HCT116 (cell line): ENCODE measurements at regions not wholly inside any gene's neighbourhood (a gene's known extent, or its start where the extent isn't known, plus 50 kb on each side); places are given as distances from the start of the nearest gene placed in this dataset.

Experiments
- ATAC-seq: fragments of 200-7000 bp; cut with Tn5 transposase; 2 replicates; pipeline ENCODE4 v1.9.1; 2020; ENCODE audit warnings: mild to moderate bottlenecking, moderate library complexity
- BruUV-seq: library from RNA; stranded (reverse); fragments of 400-500 nt; replicated peaks from 2 replicates; lab custom pipeline; 2021; lab: Mats Ljungman, UMichigan
- CTCF ChIA-PET: fragments of 300-600 bp; sonication (Branson Sonifier 250); formaldehyde crosslinking; loops from one replicate; lab custom pipeline; 2021; ENCODE audit warnings: antibody characterized with exemption; lab: Charles Lee
- POLR2A ChIA-PET: fragments of 300-600, 350-600 bp; sonication (Branson Sonifier 250); formaldehyde crosslinking; loops from one replicate; lab custom pipeline; 2021; ENCODE audit warnings: antibody characterized with exemption; lab: Charles Lee
- RAD21 ChIA-PET, 2 experiments: fragments of 300-600 bp; sonication (Branson Sonifier 250); formaldehyde crosslinking; loops; one replicate each; lab custom pipeline; 2023; ENCODE audit warnings: low total read pairs in 2 of 2; ENCODE audit not compliant: uncharacterized antibody in 2 of 2, unreplicated experiment in 2 of 2, low non-redundant PET in 1 of 2; lab: Charles Lee
- DNase-seq: peaks from one replicate; pipeline ENCODE4 v3.0.0-alpha.2; 2010; ENCODE audit warnings: low read depth, low spot score
- H2AFZ ChIP-seq: fragments of 200-600 bp; shearing (Covaris generic), sonication (generic); 2 replicates; pipeline ENCODE4 v1.6.1; 2017; ENCODE audit warnings: low read depth, mixed run types, mixed read lengths, antibody characterized with exemption, low read length; ENCODE audit not compliant: poor library complexity, severe bottlenecking
- H3K27ac ChIP-seq: 2 replicates; pipeline ENCODE4 v1.5.1; 2012; ENCODE audit warnings: low read depth, low read length
- H3K27me3 ChIP-seq: fragments of 200-600 bp; sonication (generic); 2 replicates; pipeline ENCODE4 v1.6.1; 2016; ENCODE audit warnings: mixed run types, low read length, mixed read lengths; ENCODE audit not compliant: insufficient read depth
- H3K36me3 ChIP-seq, 2 experiments: fragments of 200-500 bp in 1 of 2; fragments of 200-600 bp in 1 of 2; sonication (Bioruptor generic) in 1 of 2; sonication (generic) in 1 of 2; 2 replicates each; pipeline versions ENCODE4 v1.5.1 to v1.6.1; 2014 to 2016; ENCODE audit warnings: low read length in 2 of 2, inconsistent platforms in 1 of 2, mixed read lengths in 1 of 2, mixed run types in 1 of 2; ENCODE audit not compliant: insufficient read depth in 2 of 2, control insufficient read depth in 1 of 2
- H3K4me1 ChIP-seq, 2 experiments: fragments of 200-600 bp in 1 of 2; sonication (generic) in 1 of 2; 2 replicates each; pipeline versions ENCODE4 v1.5.1 to v1.6.1; 2012 to 2017; ENCODE audit warnings: low read length in 2 of 2, inconsistent platforms in 1 of 2, mild to moderate bottlenecking in 1 of 2, mixed read lengths in 1 of 2, mixed run types in 1 of 2, moderate library complexity in 1 of 2; ENCODE audit not compliant: insufficient read depth in 2 of 2, control insufficient read depth in 1 of 2
- H3K4me2 ChIP-seq: fragments of 200-600 bp; sonication (generic); 2 replicates; pipeline ENCODE4 v1.6.1; 2017; ENCODE audit warnings: mixed run types, low read length, mixed read lengths
- H3K4me3 ChIP-seq, 2 experiments: fragments of 200-600 bp in 1 of 2; sonication (generic) in 1 of 2; replicated peaks in 1 of 2; 2 replicates each; pipeline ENCODE4 v1.5.1; 2011 to 2016; ENCODE audit warnings: low read length in 2 of 2, control low read depth in 1 of 2, low read depth in 1 of 2, mild to moderate bottlenecking in 1 of 2, mixed read lengths in 1 of 2, mixed run types in 1 of 2
- H3K79me2 ChIP-seq: fragments of 200-600 bp; sonication (generic); 2 replicates; pipeline ENCODE4 v1.6.1; 2017; ENCODE audit warnings: mild to moderate bottlenecking, mixed run types, low read length, moderate library complexity, mixed read lengths; ENCODE audit not compliant: insufficient read depth
- H3K9ac ChIP-seq: fragments of 200-600 bp; sonication (generic); 2 replicates; pipeline ENCODE4 v1.6.1; 2016; ENCODE audit warnings: low read length, mixed read lengths
- H3K9me2 ChIP-seq: fragments of 200-600 bp; sonication (generic), shearing (Covaris generic); 2 replicates; pipeline ENCODE4 v1.6.1; 2017; ENCODE audit warnings: mixed run types, mild to moderate bottlenecking, moderate library complexity; ENCODE audit not compliant: insufficient read depth
- H3K9me3 ChIP-seq, 2 experiments: fragments of 200-500 bp in 1 of 2; fragments of 200-600 bp in 1 of 2; sonication (Bioruptor generic) in 1 of 2; sonication (generic) in 1 of 2; 2 replicates each; pipeline ENCODE4 v1.6.1; 2014 to 2017; ENCODE audit warnings: low read length in 2 of 2, mixed read lengths in 2 of 2, inconsistent platforms in 1 of 2, low read depth in 1 of 2, mild to moderate bottlenecking in 1 of 2, mixed run types in 1 of 2, moderate library complexity in 1 of 2; ENCODE audit not compliant: control insufficient read depth in 1 of 2, insufficient read depth in 1 of 2
- H4K20me1 ChIP-seq: fragments of 200-600 bp; sonication (generic), shearing (Covaris generic); 2 replicates; pipeline ENCODE4 v1.6.1; 2017; ENCODE audit warnings: mixed run types, mild to moderate bottlenecking, moderate library complexity; ENCODE audit not compliant: insufficient read depth
- CBX3 ChIP-seq: IDR thresholded peaks from 2 replicates; pipeline ENCODE4 v1.6.1; 2012; ENCODE audit warnings: low read depth
- CEBPB ChIP-seq: IDR thresholded peaks from 2 replicates; pipeline ENCODE4 v1.6.1; 2012; ENCODE audit warnings: low read depth
- EGR1 ChIP-seq: IDR thresholded peaks from 2 replicates; pipeline ENCODE4 v1.6.1; 2012; ENCODE audit warnings: low read depth
- ELF1 ChIP-seq: IDR thresholded peaks from 2 replicates; pipeline ENCODE4 v1.6.1; 2012; ENCODE audit warnings: low read depth, borderline replicate concordance
- EZH2 ChIP-seq: fragments of 200-600 bp; sonication (generic); IDR thresholded peaks from 2 replicates; pipeline ENCODE4 v1.6.1; 2017; ENCODE audit warnings: antibody characterized with exemption, mixed run types
- EZH2phosphoT487 ChIP-seq: fragments of 200-600 bp; IDR thresholded peaks from 2 replicates; pipeline ENCODE4 v1.6.1; 2018; ENCODE audit warnings: antibody characterized with exemption, borderline replicate concordance
- JUND ChIP-seq: IDR thresholded peaks from 2 replicates; pipeline ENCODE4 v1.6.1; 2012
- POLR2A ChIP-seq: IDR thresholded peaks from 2 replicates; pipeline ENCODE4 v1.7.0; 2011; ENCODE audit warnings: borderline replicate concordance; ENCODE audit not compliant: insufficient read depth, insufficient read length; ENCODE audit errors: extremely low read depth
- POLR2AphosphoS5 ChIP-seq: IDR thresholded peaks from 2 replicates; pipeline ENCODE4 v1.6.1; 2011; ENCODE audit warnings: mild to moderate bottlenecking, low read depth, low read length, moderate library complexity
- SIN3A ChIP-seq: IDR thresholded peaks from 2 replicates; pipeline ENCODE4 v1.6.1; 2012; ENCODE audit warnings: low read depth
- SP1 ChIP-seq: IDR thresholded peaks from 2 replicates; pipeline ENCODE4 v1.6.1; 2012; ENCODE audit warnings: low read depth
- SRF ChIP-seq: IDR thresholded peaks from 2 replicates; pipeline ENCODE4 v1.6.1; 2012; ENCODE audit warnings: low read depth
- TCF7L2 ChIP-seq: IDR thresholded peaks from 2 replicates; pipeline ENCODE4 v1.7.0; 2011; ENCODE audit warnings: borderline replicate concordance, inconsistent platforms; ENCODE audit not compliant: insufficient read depth, insufficient read length; ENCODE audit errors: extremely low read depth
- YY1 ChIP-seq: IDR thresholded peaks from 2 replicates; pipeline ENCODE4 v1.6.1; 2011; ENCODE audit warnings: low read length, low read depth, moderate library complexity, mild to moderate bottlenecking; ENCODE audit not compliant: insufficient replicate concordance; ENCODE audit errors: extremely low read depth
- intact Hi-C: fragments of 100-400 bp; cut with micrococcal nuclease; formaldehyde crosslinking; loops from 2 replicates; pipeline ENCODE4 v1.10.0; 2022
- TF ChIP-seq, protein P1 (sequence below): IDR thresholded peaks from 2 replicates; pipeline ENCODE4 v1.6.1; 2012; ENCODE audit warnings: low read depth
- TF ChIP-seq, protein P2 (sequence below): IDR thresholded peaks from 2 replicates; pipeline ENCODE4 v1.6.1; 2011; ENCODE audit warnings: mild to moderate bottlenecking, low read length, moderate library complexity; ENCODE audit not compliant: insufficient replicate concordance; ENCODE audit errors: extremely low read depth

DNA sequence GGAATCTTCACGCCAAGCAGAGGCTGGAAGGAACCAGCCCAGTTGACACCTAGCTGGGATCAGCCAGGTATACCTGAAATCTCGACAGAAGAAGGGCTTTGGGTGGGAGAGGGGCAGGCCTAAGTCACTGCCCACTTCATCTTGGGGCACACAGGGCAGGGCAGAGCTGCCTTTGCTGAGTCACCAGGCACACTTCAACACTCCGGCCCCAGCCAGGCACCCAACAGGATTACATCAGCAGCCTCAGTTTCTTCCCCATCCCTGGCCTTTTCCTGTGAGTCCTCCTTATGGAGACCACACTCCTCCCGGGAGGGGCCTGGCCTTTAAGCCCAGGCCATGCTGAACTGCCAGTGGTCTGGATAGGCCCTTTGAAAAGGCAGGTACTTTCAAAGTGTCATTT lies 201.7 kb upstream of the HS6ST1 start (continued):
- TF ChIP-seq EZH2phosphoT487 (no peak), SP1 (no peak), YY1 (no peak), TCF7L2 (no peak)
- TF ChIP-seq, protein P1, sequence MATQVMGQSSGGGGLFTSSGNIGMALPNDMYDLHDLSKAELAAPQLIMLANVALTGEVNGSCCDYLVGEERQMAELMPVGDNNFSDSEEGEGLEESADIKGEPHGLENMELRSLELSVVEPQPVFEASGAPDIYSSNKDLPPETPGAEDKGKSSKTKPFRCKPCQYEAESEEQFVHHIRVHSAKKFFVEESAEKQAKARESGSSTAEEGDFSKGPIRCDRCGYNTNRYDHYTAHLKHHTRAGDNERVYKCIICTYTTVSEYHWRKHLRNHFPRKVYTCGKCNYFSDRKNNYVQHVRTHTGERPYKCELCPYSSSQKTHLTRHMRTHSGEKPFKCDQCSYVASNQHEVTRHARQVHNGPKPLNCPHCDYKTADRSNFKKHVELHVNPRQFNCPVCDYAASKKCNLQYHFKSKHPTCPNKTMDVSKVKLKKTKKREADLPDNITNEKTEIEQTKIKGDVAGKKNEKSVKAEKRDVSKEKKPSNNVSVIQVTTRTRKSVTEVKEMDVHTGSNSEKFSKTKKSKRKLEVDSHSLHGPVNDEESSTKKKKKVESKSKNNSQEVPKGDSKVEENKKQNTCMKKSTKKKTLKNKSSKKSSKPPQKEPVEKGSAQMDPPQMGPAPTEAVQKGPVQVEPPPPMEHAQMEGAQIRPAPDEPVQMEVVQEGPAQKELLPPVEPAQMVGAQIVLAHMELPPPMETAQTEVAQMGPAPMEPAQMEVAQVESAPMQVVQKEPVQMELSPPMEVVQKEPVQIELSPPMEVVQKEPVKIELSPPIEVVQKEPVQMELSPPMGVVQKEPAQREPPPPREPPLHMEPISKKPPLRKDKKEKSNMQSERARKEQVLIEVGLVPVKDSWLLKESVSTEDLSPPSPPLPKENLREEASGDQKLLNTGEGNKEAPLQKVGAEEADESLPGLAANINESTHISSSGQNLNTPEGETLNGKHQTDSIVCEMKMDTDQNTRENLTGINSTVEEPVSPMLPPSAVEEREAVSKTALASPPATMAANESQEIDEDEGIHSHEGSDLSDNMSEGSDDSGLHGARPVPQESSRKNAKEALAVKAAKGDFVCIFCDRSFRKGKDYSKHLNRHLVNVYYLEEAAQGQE, result no peak

DNA sequence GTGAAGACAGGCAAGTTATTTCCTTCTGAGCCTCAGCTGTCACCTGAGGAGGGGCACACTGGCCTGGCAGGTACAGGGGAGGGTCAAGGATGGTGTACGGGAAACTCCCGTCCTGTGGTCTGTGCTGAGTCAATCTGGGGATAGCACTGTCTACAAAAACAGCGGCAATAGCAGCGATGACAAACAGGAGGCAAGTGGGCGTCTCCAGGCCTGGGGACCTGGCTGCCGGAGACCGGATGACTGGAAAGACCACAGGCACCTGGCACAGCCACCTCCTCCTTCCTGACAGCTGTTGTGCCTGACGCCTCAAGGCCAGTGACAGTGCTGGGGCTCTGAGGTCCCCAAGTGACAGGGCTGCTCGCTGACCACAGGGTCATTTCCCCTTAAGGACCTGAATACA lies 202.1 kb upstream of the HS6ST1 start:
- Histone ChIP-seq H3K36me3 (no peaks in the 10 kb centered on the region), H3K27ac (no peak overlapping the region), H3K4me1 (peaks cover 0 to 5% of the 10 kb centered on the region in 2 experiments; a peak in 1 of 4 replicates), H3K9ac (no peak overlapping the region), H3K4me3 (no peak overlapping the region), H2AFZ (no peak overlapping the region), H3K9me2 (no peaks in the 10 kb centered on the region), H3K9me3 (no peaks in the 10 kb centered on the region), H3K79me2 (no peaks in the 10 kb centered on the region), H3K4me2 (no peak overlapping the region), H3K27me3 (no peaks in the 10 kb centered on the region), H4K20me1 (no peaks in the 10 kb centered on the region)
- POLR2A ChIA-PET, result no interaction called here
- no peak; the same call in 1 of the 2 replicates for ATAC-seq
- no TSS peak for BruUV-seq
- TF ChIP-seq TCF7L2, result no peak
- TF ChIP-seq EGR1, result no peak
- TF ChIP-seq ELF1, result no peak
- TF ChIP-seq SP1, result no peak
- no peak for TF ChIP-seq POLR2AphosphoS5
- no peak for TF ChIP-seq CEBPB
- no peak for TF ChIP-seq EZH2phosphoT487
- TF ChIP-seq SIN3A, result no peak
- TF ChIP-seq EZH2, result no peak
- no peak for TF ChIP-seq POLR2A
- TF ChIP-seq, protein P1, result no peak
- no peak for TF ChIP-seq JUND
- no peak for TF ChIP-seq CBX3
- TF ChIP-seq, protein P2, sequence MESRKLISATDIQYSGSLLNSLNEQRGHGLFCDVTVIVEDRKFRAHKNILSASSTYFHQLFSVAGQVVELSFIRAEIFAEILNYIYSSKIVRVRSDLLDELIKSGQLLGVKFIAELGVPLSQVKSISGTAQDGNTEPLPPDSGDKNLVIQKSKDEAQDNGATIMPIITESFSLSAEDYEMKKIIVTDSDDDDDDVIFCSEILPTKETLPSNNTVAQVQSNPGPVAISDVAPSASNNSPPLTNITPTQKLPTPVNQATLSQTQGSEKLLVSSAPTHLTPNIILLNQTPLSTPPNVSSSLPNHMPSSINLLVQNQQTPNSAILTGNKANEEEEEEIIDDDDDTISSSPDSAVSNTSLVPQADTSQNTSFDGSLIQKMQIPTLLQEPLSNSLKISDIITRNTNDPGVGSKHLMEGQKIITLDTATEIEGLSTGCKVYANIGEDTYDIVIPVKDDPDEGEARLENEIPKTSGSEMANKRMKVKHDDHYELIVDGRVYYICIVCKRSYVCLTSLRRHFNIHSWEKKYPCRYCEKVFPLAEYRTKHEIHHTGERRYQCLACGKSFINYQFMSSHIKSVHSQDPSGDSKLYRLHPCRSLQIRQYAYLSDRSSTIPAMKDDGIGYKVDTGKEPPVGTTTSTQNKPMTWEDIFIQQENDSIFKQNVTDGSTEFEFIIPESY, result no peak
- TF ChIP-seq SRF, result no peak
- intact Hi-C loops, result no loop called here
- CTCF ChIA-PET, result no interaction called here
- RAD21 ChIA-PET, result no interaction called here
- no peak for DNase-seq
